ENCODE measurements at regions not wholly inside any gene's neighbourhood (a gene's known extent, or its start where the extent isn't known, plus 50 kb on each side); places are given as distances from the start of the nearest gene placed in this dataset.

DNA sequence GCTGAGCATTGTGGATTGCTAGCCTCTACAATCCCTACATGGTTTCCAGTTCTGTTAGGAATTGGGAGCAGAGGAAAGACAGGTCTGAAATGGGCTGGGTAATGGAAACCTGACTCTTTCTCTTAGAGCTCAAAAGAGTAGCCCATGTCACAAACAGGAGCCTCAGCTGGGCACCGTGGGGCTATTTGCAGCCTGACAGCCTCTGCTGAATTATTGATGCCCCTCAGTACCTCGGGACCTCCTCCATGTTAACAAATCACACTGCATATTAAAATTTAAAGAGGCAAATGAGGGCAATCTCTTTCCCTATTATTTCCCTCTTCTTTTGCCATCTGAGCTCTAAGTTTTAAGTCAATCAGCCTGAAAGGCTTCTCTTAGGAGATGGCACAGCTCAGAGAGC lies 157.1 kb downstream of the TSEN15 start:
- TF ChIP-seq CTCF (IDR thresholded peaks at IDR 0.05; ENCODE audit: poor library complexity, severe bottlenecking), result no peak
- TF ChIP-seq, protein P1, sequence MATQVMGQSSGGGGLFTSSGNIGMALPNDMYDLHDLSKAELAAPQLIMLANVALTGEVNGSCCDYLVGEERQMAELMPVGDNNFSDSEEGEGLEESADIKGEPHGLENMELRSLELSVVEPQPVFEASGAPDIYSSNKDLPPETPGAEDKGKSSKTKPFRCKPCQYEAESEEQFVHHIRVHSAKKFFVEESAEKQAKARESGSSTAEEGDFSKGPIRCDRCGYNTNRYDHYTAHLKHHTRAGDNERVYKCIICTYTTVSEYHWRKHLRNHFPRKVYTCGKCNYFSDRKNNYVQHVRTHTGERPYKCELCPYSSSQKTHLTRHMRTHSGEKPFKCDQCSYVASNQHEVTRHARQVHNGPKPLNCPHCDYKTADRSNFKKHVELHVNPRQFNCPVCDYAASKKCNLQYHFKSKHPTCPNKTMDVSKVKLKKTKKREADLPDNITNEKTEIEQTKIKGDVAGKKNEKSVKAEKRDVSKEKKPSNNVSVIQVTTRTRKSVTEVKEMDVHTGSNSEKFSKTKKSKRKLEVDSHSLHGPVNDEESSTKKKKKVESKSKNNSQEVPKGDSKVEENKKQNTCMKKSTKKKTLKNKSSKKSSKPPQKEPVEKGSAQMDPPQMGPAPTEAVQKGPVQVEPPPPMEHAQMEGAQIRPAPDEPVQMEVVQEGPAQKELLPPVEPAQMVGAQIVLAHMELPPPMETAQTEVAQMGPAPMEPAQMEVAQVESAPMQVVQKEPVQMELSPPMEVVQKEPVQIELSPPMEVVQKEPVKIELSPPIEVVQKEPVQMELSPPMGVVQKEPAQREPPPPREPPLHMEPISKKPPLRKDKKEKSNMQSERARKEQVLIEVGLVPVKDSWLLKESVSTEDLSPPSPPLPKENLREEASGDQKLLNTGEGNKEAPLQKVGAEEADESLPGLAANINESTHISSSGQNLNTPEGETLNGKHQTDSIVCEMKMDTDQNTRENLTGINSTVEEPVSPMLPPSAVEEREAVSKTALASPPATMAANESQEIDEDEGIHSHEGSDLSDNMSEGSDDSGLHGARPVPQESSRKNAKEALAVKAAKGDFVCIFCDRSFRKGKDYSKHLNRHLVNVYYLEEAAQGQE (IDR thresholded peaks at IDR 0.05; ENCODE audit: borderline replicate concordance), result no peak

Data from neural cell (in vitro differentiated cells).